H1 (cell line): ENCODE measurements at regions not wholly inside any gene's neighbourhood (a gene's known extent, or its start where the extent isn't known, plus 50 kb on each side); places are given as distances from the start of the nearest gene placed in this dataset.

Source experiments
- CHD7 ChIP-seq: fragments of 300-600 bp; sonication (generic); IDR thresholded peaks from 2 replicates; pipeline ENCODE4 v1.7.1; 2012; ENCODE audit warnings: low read length, moderate library complexity, mild to moderate bottlenecking, inconsistent platforms; ENCODE audit not compliant: insufficient replicate concordance
- RNF2 ChIP-seq: fragments of 200-900, 300-1000 bp; sonication (generic); IDR thresholded peaks from 2 replicates; pipeline ENCODE4 v1.7.1; 2016; ENCODE audit warnings: borderline replicate concordance, low read depth, mild to moderate bottlenecking, antibody characterized with exemption, low read length; ENCODE audit not compliant: poor library complexity, severe bottlenecking; ENCODE audit errors: missing control alignments

GRCh38 chr4:130559268-130559667, 1463.3 kb downstream of the C4orf33 start (continued):
- no peak for TF ChIP-seq CHD7
- no peak for TF ChIP-seq RNF2
- TF ChIP-seq, all 59 proteins: peak for 0
